HCT116 (cell line): ENCODE measurements at regions not wholly inside any gene's neighbourhood (a gene's known extent, or its start where the extent isn't known, plus 50 kb on each side); places are given as distances from the start of the nearest gene placed in this dataset.

Experiments used
- ATAC-seq: fragments of 200-7000 bp; cut with Tn5 transposase; 2 replicates; pipeline ENCODE4 v1.9.1; 2020; ENCODE audit warnings: mild to moderate bottlenecking, moderate library complexity
- BruUV-seq: library from RNA; stranded (reverse); fragments of 400-500 nt; replicated peaks from 2 replicates; lab custom pipeline; 2021; lab: Mats Ljungman, UMichigan
- CTCF ChIA-PET: fragments of 300-600 bp; sonication (Branson Sonifier 250); formaldehyde crosslinking; loops from one replicate; lab custom pipeline; 2021; ENCODE audit warnings: antibody characterized with exemption; lab: Charles Lee
- POLR2A ChIA-PET: fragments of 300-600, 350-600 bp; sonication (Branson Sonifier 250); formaldehyde crosslinking; loops from one replicate; lab custom pipeline; 2021; ENCODE audit warnings: antibody characterized with exemption; lab: Charles Lee
- RAD21 ChIA-PET, 2 experiments: fragments of 300-600 bp; sonication (Branson Sonifier 250); formaldehyde crosslinking; loops; one replicate each; lab custom pipeline; 2023; ENCODE audit warnings: low total read pairs in 2 of 2; ENCODE audit not compliant: uncharacterized antibody in 2 of 2, unreplicated experiment in 2 of 2, low non-redundant PET in 1 of 2; lab: Charles Lee
- DNase-seq: peaks from one replicate; pipeline ENCODE4 v3.0.0-alpha.2; 2010; ENCODE audit warnings: low read depth, low spot score
- H2AFZ ChIP-seq: fragments of 200-600 bp; shearing (Covaris generic), sonication (generic); 2 replicates; pipeline ENCODE4 v1.6.1; 2017; ENCODE audit warnings: low read depth, mixed run types, mixed read lengths, antibody characterized with exemption, low read length; ENCODE audit not compliant: poor library complexity, severe bottlenecking
- H3K27ac ChIP-seq: 2 replicates; pipeline ENCODE4 v1.5.1; 2012; ENCODE audit warnings: low read depth, low read length
- H3K27me3 ChIP-seq: fragments of 200-600 bp; sonication (generic); 2 replicates; pipeline ENCODE4 v1.6.1; 2016; ENCODE audit warnings: mixed run types, low read length, mixed read lengths; ENCODE audit not compliant: insufficient read depth
- H3K36me3 ChIP-seq, 2 experiments: fragments of 200-500 bp in 1 of 2; fragments of 200-600 bp in 1 of 2; sonication (Bioruptor generic) in 1 of 2; sonication (generic) in 1 of 2; 2 replicates each; pipeline versions ENCODE4 v1.5.1 to v1.6.1; 2014 to 2016; ENCODE audit warnings: low read length in 2 of 2, inconsistent platforms in 1 of 2, mixed read lengths in 1 of 2, mixed run types in 1 of 2; ENCODE audit not compliant: insufficient read depth in 2 of 2, control insufficient read depth in 1 of 2
- H3K4me1 ChIP-seq, 2 experiments: fragments of 200-600 bp in 1 of 2; sonication (generic) in 1 of 2; 2 replicates each; pipeline versions ENCODE4 v1.5.1 to v1.6.1; 2012 to 2017; ENCODE audit warnings: low read length in 2 of 2, inconsistent platforms in 1 of 2, mild to moderate bottlenecking in 1 of 2, mixed read lengths in 1 of 2, mixed run types in 1 of 2, moderate library complexity in 1 of 2; ENCODE audit not compliant: insufficient read depth in 2 of 2, control insufficient read depth in 1 of 2
- H3K4me2 ChIP-seq: fragments of 200-600 bp; sonication (generic); 2 replicates; pipeline ENCODE4 v1.6.1; 2017; ENCODE audit warnings: mixed run types, low read length, mixed read lengths
- H3K4me3 ChIP-seq, 2 experiments: fragments of 200-600 bp in 1 of 2; sonication (generic) in 1 of 2; replicated peaks in 1 of 2; 2 replicates each; pipeline ENCODE4 v1.5.1; 2011 to 2016; ENCODE audit warnings: low read length in 2 of 2, control low read depth in 1 of 2, low read depth in 1 of 2, mild to moderate bottlenecking in 1 of 2, mixed read lengths in 1 of 2, mixed run types in 1 of 2
- H3K79me2 ChIP-seq: fragments of 200-600 bp; sonication (generic); 2 replicates; pipeline ENCODE4 v1.6.1; 2017; ENCODE audit warnings: mild to moderate bottlenecking, mixed run types, low read length, moderate library complexity, mixed read lengths; ENCODE audit not compliant: insufficient read depth
- H3K9ac ChIP-seq: fragments of 200-600 bp; sonication (generic); 2 replicates; pipeline ENCODE4 v1.6.1; 2016; ENCODE audit warnings: low read length, mixed read lengths
- H3K9me2 ChIP-seq: fragments of 200-600 bp; sonication (generic), shearing (Covaris generic); 2 replicates; pipeline ENCODE4 v1.6.1; 2017; ENCODE audit warnings: mixed run types, mild to moderate bottlenecking, moderate library complexity; ENCODE audit not compliant: insufficient read depth
- H3K9me3 ChIP-seq, 2 experiments: fragments of 200-500 bp in 1 of 2; fragments of 200-600 bp in 1 of 2; sonication (Bioruptor generic) in 1 of 2; sonication (generic) in 1 of 2; 2 replicates each; pipeline ENCODE4 v1.6.1; 2014 to 2017; ENCODE audit warnings: low read length in 2 of 2, mixed read lengths in 2 of 2, inconsistent platforms in 1 of 2, low read depth in 1 of 2, mild to moderate bottlenecking in 1 of 2, mixed run types in 1 of 2, moderate library complexity in 1 of 2; ENCODE audit not compliant: control insufficient read depth in 1 of 2, insufficient read depth in 1 of 2
- H4K20me1 ChIP-seq: fragments of 200-600 bp; sonication (generic), shearing (Covaris generic); 2 replicates; pipeline ENCODE4 v1.6.1; 2017; ENCODE audit warnings: mixed run types, mild to moderate bottlenecking, moderate library complexity; ENCODE audit not compliant: insufficient read depth
- CBX3 ChIP-seq: IDR thresholded peaks from 2 replicates; pipeline ENCODE4 v1.6.1; 2012; ENCODE audit warnings: low read depth
- CEBPB ChIP-seq: IDR thresholded peaks from 2 replicates; pipeline ENCODE4 v1.6.1; 2012; ENCODE audit warnings: low read depth
- POLR2AphosphoS5 ChIP-seq: IDR thresholded peaks from 2 replicates; pipeline ENCODE4 v1.6.1; 2011; ENCODE audit warnings: mild to moderate bottlenecking, low read depth, low read length, moderate library complexity
- RAD21 ChIP-seq: IDR thresholded peaks from 2 replicates; pipeline ENCODE4 v1.6.1; 2012; ENCODE audit warnings: low read depth, mild to moderate bottlenecking
- SRF ChIP-seq: IDR thresholded peaks from 2 replicates; pipeline ENCODE4 v1.6.1; 2012; ENCODE audit warnings: low read depth
- TCF7L2 ChIP-seq: IDR thresholded peaks from 2 replicates; pipeline ENCODE4 v1.7.0; 2011; ENCODE audit warnings: borderline replicate concordance, inconsistent platforms; ENCODE audit not compliant: insufficient read depth, insufficient read length; ENCODE audit errors: extremely low read depth
- YY1 ChIP-seq: IDR thresholded peaks from 2 replicates; pipeline ENCODE4 v1.6.1; 2011; ENCODE audit warnings: low read length, low read depth, moderate library complexity, mild to moderate bottlenecking; ENCODE audit not compliant: insufficient replicate concordance; ENCODE audit errors: extremely low read depth
- ZFX ChIP-seq: fragments of 450-650 bp; IDR thresholded peaks from 2 replicates; pipeline ENCODE4 v1.6.1; 2017
- ZNF274 ChIP-seq: fragments of 200-500 bp; sonication (Bioruptor generic); IDR thresholded peaks from 2 replicates; pipeline ENCODE4 v1.6.1; 2014; ENCODE audit warnings: mild to moderate bottlenecking, low read depth, low read length, inconsistent platforms
- intact Hi-C: fragments of 100-400 bp; cut with micrococcal nuclease; formaldehyde crosslinking; loops from 2 replicates; pipeline ENCODE4 v1.10.0; 2022
- TF ChIP-seq, protein P1 (sequence below), 3 experiments: fragments of 200-600 bp in 1 of 3; sonication (generic) in 1 of 3; IDR thresholded peaks in 2 of 3; conservative IDR thresholded peaks in 1 of 3; 2 replicates each; pipeline ENCODE4 v1.5.1; 2012 to 2017; ENCODE audit warnings: low read depth in 2 of 3, low read length in 2 of 3, antibody characterized with exemption in 1 of 3, borderline replicate concordance in 1 of 3, control low read depth in 1 of 3, mild to moderate bottlenecking in 1 of 3, mixed read lengths in 1 of 3, mixed run types in 1 of 3, moderate library complexity in 1 of 3; ENCODE audit not compliant: insufficient read depth in 1 of 3
- TF ChIP-seq, protein P2 (sequence below): IDR thresholded peaks from 2 replicates; pipeline ENCODE4 v1.6.1; 2012
- TF ChIP-seq, protein P3 (sequence below): IDR thresholded peaks from 2 replicates; pipeline ENCODE4 v1.6.1; 2012; ENCODE audit warnings: low read depth

DNA sequence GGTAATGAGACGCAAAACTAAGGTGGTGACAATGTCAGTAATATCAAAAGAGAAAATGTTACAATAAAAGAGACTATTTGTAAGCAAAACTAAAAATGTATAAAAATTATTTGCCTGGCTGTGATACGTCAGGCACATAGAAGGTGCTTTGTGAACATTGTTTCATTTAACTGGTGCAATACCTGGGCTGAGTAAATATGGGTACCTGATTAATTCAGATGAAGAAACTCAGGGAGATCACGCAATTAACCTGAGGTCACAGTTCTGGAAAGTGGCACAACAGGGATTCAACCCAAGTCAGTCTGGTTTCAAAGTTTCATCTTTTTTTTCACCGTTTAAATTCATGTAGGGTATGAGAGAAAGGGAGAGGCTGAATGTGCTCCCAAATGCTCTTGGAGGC lies 71.0 kb upstream of the KRAS start:
- H3K27ac ChIP-seq: no peak overlapping the region
- ChIA-PET RAD21 (no interaction called here), POLR2A (no interaction called here), CTCF (no interaction called here)
- no peaks in the 10 kb centered on the region for H3K36me3 ChIP-seq
- H4K20me1 ChIP-seq: no peaks in the 10 kb centered on the region
- DNase-seq (no peak), ATAC-seq (no peak)
- TF ChIP-seq YY1 (no peak), RAD21 (no peak), ZNF274 (no peak), CEBPB (no peak), ZFX (no peak), CBX3 (no peak), SRF (no peak), POLR2AphosphoS5 (no peak), TCF7L2 (no peak)
- TF ChIP-seq, protein P1, sequence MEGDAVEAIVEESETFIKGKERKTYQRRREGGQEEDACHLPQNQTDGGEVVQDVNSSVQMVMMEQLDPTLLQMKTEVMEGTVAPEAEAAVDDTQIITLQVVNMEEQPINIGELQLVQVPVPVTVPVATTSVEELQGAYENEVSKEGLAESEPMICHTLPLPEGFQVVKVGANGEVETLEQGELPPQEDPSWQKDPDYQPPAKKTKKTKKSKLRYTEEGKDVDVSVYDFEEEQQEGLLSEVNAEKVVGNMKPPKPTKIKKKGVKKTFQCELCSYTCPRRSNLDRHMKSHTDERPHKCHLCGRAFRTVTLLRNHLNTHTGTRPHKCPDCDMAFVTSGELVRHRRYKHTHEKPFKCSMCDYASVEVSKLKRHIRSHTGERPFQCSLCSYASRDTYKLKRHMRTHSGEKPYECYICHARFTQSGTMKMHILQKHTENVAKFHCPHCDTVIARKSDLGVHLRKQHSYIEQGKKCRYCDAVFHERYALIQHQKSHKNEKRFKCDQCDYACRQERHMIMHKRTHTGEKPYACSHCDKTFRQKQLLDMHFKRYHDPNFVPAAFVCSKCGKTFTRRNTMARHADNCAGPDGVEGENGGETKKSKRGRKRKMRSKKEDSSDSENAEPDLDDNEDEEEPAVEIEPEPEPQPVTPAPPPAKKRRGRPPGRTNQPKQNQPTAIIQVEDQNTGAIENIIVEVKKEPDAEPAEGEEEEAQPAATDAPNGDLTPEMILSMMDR (IDR thresholded peaks at IDR 0.05 in 2 of 3, conservative IDR thresholded peaks at IDR 0.05 in 1 of 3; ENCODE audit: borderline replicate concordance in 1 of 3, insufficient read depth in 1 of 3, low read depth in 2 of 3, low read length in 2 of 3): no peak
- TF ChIP-seq, protein P2, sequence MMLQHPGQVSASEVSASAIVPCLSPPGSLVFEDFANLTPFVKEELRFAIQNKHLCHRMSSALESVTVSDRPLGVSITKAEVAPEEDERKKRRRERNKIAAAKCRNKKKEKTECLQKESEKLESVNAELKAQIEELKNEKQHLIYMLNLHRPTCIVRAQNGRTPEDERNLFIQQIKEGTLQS: no peak
- TF ChIP-seq, protein P3, sequence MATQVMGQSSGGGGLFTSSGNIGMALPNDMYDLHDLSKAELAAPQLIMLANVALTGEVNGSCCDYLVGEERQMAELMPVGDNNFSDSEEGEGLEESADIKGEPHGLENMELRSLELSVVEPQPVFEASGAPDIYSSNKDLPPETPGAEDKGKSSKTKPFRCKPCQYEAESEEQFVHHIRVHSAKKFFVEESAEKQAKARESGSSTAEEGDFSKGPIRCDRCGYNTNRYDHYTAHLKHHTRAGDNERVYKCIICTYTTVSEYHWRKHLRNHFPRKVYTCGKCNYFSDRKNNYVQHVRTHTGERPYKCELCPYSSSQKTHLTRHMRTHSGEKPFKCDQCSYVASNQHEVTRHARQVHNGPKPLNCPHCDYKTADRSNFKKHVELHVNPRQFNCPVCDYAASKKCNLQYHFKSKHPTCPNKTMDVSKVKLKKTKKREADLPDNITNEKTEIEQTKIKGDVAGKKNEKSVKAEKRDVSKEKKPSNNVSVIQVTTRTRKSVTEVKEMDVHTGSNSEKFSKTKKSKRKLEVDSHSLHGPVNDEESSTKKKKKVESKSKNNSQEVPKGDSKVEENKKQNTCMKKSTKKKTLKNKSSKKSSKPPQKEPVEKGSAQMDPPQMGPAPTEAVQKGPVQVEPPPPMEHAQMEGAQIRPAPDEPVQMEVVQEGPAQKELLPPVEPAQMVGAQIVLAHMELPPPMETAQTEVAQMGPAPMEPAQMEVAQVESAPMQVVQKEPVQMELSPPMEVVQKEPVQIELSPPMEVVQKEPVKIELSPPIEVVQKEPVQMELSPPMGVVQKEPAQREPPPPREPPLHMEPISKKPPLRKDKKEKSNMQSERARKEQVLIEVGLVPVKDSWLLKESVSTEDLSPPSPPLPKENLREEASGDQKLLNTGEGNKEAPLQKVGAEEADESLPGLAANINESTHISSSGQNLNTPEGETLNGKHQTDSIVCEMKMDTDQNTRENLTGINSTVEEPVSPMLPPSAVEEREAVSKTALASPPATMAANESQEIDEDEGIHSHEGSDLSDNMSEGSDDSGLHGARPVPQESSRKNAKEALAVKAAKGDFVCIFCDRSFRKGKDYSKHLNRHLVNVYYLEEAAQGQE: no peak
- H3K4me2 ChIP-seq: no peak overlapping the region
- no peaks in the 10 kb centered on the region for H3K9me2 ChIP-seq
- H3K4me3 ChIP-seq: no peak overlapping the region
- no peak overlapping the region for H2AFZ ChIP-seq
- H3K79me2 ChIP-seq: no peaks in the 10 kb centered on the region
- H3K4me1 ChIP-seq: no peaks in the 10 kb centered on the region
- BruUV-seq: no TSS peak
- no peak overlapping the region for H3K9ac ChIP-seq
- H3K9me3 ChIP-seq: no peaks in the 10 kb centered on the region
- H3K27me3 ChIP-seq: no peaks in the 10 kb centered on the region
- intact Hi-C loops: no loop called here
